Dermis microvascular lymphatic vessel endothelial cell (primary cell): ENCODE measurements at regions not wholly inside any gene's neighbourhood (a gene's known extent, or its start where the extent isn't known, plus 50 kb on each side); places are given as distances from the start of the nearest gene placed in this dataset.

Source experiments
- DNase-seq, 2 donors: peaks; one replicate each; pipeline versions ENCODE4 v3.0.0 to v3.0.0-alpha.2; 2010; ENCODE audit warnings: low read depth in 2 of 2

DNA sequence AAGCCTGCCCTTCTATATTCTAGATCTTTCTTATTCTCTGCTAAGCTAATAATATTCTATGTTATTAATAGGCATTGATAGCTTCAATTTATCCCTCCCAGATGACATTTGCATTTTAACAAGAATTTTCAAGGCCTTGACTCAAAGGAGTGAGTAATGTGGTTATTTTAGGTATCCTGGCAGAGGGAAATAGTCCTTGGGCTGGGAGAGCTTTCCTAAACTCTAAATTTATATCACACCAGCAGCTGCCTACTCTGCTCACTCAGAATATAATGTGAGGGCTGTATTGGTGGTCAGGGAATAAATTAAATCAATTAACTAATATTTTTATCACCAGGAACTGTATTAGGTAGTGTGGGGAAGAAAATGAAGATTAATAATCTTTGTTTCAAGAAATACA lies 74.8 kb upstream of the ADAM23 start:
- no peak for DNase-seq

DNA sequence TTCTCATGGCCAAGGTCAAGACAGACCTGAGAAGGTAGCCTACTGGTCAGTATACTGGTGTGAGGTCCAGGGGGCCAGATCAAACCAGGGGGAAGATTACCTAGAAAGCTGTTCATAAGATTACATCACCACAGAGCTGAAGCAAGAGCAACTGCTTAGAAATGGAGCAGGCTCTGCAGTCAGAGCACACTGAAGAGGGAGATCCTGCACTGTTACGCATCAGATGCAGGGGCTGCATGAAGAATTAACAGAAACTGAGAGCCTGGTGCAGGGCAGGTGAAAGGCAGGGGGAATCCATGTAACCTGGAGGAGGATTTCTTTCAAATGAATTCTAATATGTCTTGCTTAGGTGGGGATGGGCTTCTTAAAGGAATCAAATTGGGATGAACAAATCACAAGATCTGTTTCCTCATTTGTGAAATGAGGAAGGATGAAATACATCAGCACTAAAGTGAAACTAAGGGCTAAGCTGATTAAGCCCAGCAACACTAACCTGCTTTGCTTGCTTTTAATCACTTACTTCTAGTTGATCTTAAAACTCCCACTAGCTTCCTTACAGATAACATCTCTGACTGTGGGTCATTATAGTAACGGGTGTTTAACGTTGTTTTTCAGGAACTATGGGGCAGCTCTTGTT lies 74.3 kb upstream of the ADAM23 start:
- DNase-seq = no peak

GRCh38 chr2:206375956-206376355 lies 67.4 kb upstream of the ADAM23 start:
- DNase-seq = no peak

DNA sequence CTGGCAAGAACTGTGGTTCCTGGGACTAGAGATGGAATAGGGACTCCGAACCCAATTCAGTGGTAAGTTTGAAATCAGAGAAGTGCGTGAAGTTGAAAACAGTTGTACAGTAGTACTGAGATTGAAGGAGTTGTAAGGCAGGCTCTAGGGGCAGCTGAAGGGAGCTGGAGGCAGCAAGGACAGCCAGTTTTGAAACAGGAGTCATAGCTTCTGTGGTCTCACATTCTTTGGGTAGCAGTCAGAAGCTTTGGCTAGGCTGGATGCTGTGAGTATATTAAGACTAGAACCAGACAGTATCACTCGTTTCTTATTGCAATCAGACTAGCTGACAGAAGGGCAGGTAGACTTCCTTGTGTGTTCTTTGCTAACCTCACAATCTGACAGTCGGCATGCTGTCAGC lies 64.5 kb upstream of the ADAM23 start:
- DNase-seq = no peak

GRCh38 chr2:206379266-206379665 lies 64.1 kb upstream of the ADAM23 start:
- no peak for DNase-seq

GRCh38 chr2:206379886-206380285 lies 63.4 kb upstream of the ADAM23 start:
- DNase-seq = no peak

GRCh38 chr2:206381881-206382280 lies 61.5 kb upstream of the ADAM23 start:
- DNase-seq = no peak

DNA sequence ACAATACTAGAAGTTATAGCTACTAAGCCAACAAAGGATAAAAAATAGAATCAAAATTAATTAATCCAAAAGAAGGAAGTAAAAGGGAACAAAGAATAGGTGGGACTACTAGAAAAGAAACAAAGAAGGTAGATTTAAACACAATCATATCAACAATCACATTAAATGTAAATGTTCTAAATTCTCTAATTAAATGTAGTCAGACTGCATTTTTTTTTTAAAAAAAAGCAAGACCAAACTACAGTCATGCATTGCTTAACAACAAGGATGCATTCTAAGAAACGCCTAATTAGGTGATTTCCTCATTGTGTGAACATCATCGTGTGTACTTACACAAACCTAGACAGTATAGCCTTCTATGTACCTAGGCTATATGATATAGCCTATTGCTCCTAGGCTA lies 59.7 kb upstream of the ADAM23 start:
- DNase-seq = no peak

GRCh38 chr2:206387808-206388207 lies 55.5 kb upstream of the ADAM23 start:
- no peak for DNase-seq

GRCh38 chr2:206388698-206389097 lies 54.6 kb upstream of the ADAM23 start:
- no peak for DNase-seq

GRCh38 chr2:206389164-206389563 lies 54.2 kb upstream of the ADAM23 start:
- DNase-seq = no peak

DNA sequence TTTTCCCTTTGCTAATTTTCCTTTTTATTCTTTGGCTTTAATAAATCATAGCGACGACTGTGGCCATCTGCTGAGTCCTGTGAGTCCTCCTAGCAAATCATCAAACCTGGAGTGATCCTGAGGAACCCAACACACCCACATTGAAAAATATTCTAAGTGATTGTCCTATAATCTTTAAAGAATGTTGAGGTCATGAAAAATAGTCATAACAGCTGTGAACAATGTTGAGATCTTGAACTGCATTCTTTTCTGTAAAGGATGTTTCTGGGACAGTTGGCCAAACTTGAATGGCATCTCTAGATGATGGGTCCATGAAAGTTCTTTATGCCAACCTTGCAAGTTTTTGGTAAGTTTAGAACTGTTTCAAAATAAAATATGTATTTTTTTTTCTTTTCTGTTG lies 53.2 kb upstream of the ADAM23 start:
- DNase-seq = no peak

GRCh38 chr2:206392118-206392517 lies 51.2 kb upstream of the ADAM23 start:
- peak; percentile 26 to 68 for DNase-seq
